Duodenal mucosa (tissue), 2 donors: ENCODE measurements at regions not wholly inside any gene's neighbourhood (a gene's known extent, or its start where the extent isn't known, plus 50 kb on each side); places are given as distances from the start of the nearest gene placed in this dataset.
"Not testable (repeated sequence)": the region's sequence is repeated elsewhere in the genome, so short reads cannot be mapped to it uniquely, and the experiment has no call there.

ENCODE experiments used
- H3K27ac ChIP-seq: one replicate; pipeline ENCODE4 v1.7.0; 2013; ENCODE audit warnings: low read depth, low read length
- H3K27me3 ChIP-seq, 2 donors: one replicate each; pipeline ENCODE4 v1.7.0; 2013; ENCODE audit warnings: low read length in 2 of 2, control low read depth in 1 of 2; ENCODE audit not compliant: insufficient read depth in 2 of 2, control insufficient read depth in 1 of 2
- H3K36me3 ChIP-seq, 2 donors: one replicate each; pipeline ENCODE4 v1.7.0; 2013; ENCODE audit warnings: low read length in 2 of 2, control low read depth in 1 of 2; ENCODE audit not compliant: insufficient read depth in 2 of 2, control insufficient read depth in 1 of 2
- H3K4me1 ChIP-seq, 2 donors: one replicate each; pipeline ENCODE4 v1.7.0; 2013; ENCODE audit warnings: low read length in 2 of 2, control low read depth in 1 of 2; ENCODE audit not compliant: insufficient read depth in 2 of 2, control insufficient read depth in 1 of 2
- H3K4me3 ChIP-seq, 2 donors: one replicate each; pipeline ENCODE4 v1.7.0; 2013; ENCODE audit warnings: low read length in 2 of 2, low read depth in 1 of 2
- H3K9ac ChIP-seq, 2 donors: one replicate each; pipeline ENCODE4 v1.7.0; 2013; ENCODE audit warnings: low read length in 2 of 2, low read depth in 1 of 2
- H3K9me3 ChIP-seq, 2 donors: one replicate each; pipeline ENCODE4 v1.7.0; 2013; ENCODE audit warnings: low read length in 2 of 2, control low read depth in 1 of 2; ENCODE audit not compliant: control insufficient read depth in 1 of 2

- not testable (repeated sequence) for H3K4me1 ChIP-seq, H3K27me3 ChIP-seq, H3K9me3 ChIP-seq, H3K4me3 ChIP-seq, H3K36me3 ChIP-seq, H3K9ac ChIP-seq, H3K27ac ChIP-seq
Observed at GRCh38 chr2:89246620-89247019, 555.1 kb downstream of the RPIA start.

GRCh38 chr2:89255013-89255412 lies 563.5 kb downstream of the RPIA start:
- H3K9ac ChIP-seq, H3K4me3 ChIP-seq, H3K27ac ChIP-seq, H3K4me1 ChIP-seq, H3K27me3 ChIP-seq, H3K9me3 ChIP-seq, H3K36me3 ChIP-seq: not testable (repeated sequence)

GRCh38 chr2:89273443-89273842 lies 582.0 kb downstream of the RPIA start:
- H3K4me1 ChIP-seq, H3K27me3 ChIP-seq, H3K9ac ChIP-seq, H3K36me3 ChIP-seq, H3K27ac ChIP-seq, H3K4me3 ChIP-seq, H3K9me3 ChIP-seq: not testable (repeated sequence)

- H3K27me3 ChIP-seq, H3K36me3 ChIP-seq, H3K4me3 ChIP-seq, H3K4me1 ChIP-seq, H3K9ac ChIP-seq, H3K27ac ChIP-seq, H3K9me3 ChIP-seq: not testable (repeated sequence)
Observed at GRCh38 chr2:89280536-89280935, 589.1 kb downstream of the RPIA start.

GRCh38 chr2:89286448-89287080 lies 595.1 kb downstream of the RPIA start:
- not testable (repeated sequence) for H3K27me3 ChIP-seq, H3K4me3 ChIP-seq, H3K27ac ChIP-seq, H3K36me3 ChIP-seq, H3K9me3 ChIP-seq, H3K4me1 ChIP-seq, H3K9ac ChIP-seq

GRCh38 chr2:89287084-89287483 lies 595.6 kb downstream of the RPIA start:
- not testable (repeated sequence) for H3K27ac ChIP-seq, H3K4me1 ChIP-seq, H3K4me3 ChIP-seq, H3K9me3 ChIP-seq, H3K27me3 ChIP-seq, H3K36me3 ChIP-seq, H3K9ac ChIP-seq

GRCh38 chr2:89291717-89292298 lies 600.3 kb downstream of the RPIA start:
- H3K27me3 ChIP-seq, H3K9ac ChIP-seq: not testable (repeated sequence)

GRCh38 chr2:89293399-89293798 lies 601.9 kb downstream of the RPIA start:
- not testable (repeated sequence) for H3K27ac ChIP-seq, H3K9me3 ChIP-seq, H3K4me3 ChIP-seq

More at GRCh38 chr2:89291717-89292298, 600.3 kb downstream of the RPIA start:
- H3K27ac ChIP-seq, H3K4me3 ChIP-seq, H3K9me3 ChIP-seq, H3K36me3 ChIP-seq, H3K4me1 ChIP-seq: not testable (repeated sequence)

GRCh38 chr2:89294335-89294734 lies 602.9 kb downstream of the RPIA start:
- not testable (repeated sequence) for H3K36me3 ChIP-seq, H3K4me3 ChIP-seq, H3K9me3 ChIP-seq, H3K27ac ChIP-seq, H3K9ac ChIP-seq, H3K4me1 ChIP-seq, H3K27me3 ChIP-seq

More at GRCh38 chr2:89293399-89293798, 601.9 kb downstream of the RPIA start:
- not testable (repeated sequence) for H3K9ac ChIP-seq, H3K27me3 ChIP-seq, H3K36me3 ChIP-seq, H3K4me1 ChIP-seq

- H3K4me3 ChIP-seq, H3K36me3 ChIP-seq, H3K27me3 ChIP-seq, H3K4me1 ChIP-seq, H3K9ac ChIP-seq, H3K27ac ChIP-seq, H3K9me3 ChIP-seq: not testable (repeated sequence)
Observed at GRCh38 chr2:89296820-89297398, 605.4 kb downstream of the RPIA start.
